ENCODE measurements at regions not wholly inside any gene's neighbourhood (a gene's known extent, or its start where the extent isn't known, plus 50 kb on each side); places are given as distances from the start of the nearest gene placed in this dataset.

GRCh38 chr4:128362760-128363159 lies 75.1 kb upstream of the PGRMC2 start (continued):
- no peak for TF ChIP-seq TCF7 (CRISPR knock-in tag; IDR thresholded peaks at IDR 0.05; ENCODE audit: low read depth)
- no peak for TF ChIP-seq NR1H2 (CRISPR knock-in tag; IDR thresholded peaks at IDR 0.05)
- TF ChIP-seq JUN (CRISPR knock-in tag; IDR thresholded peaks at IDR 0.05), result no peak
- no peak for TF ChIP-seq CDX4 (CRISPR knock-in tag; IDR thresholded peaks at IDR 0.05; ENCODE audit: borderline replicate concordance)
- TF ChIP-seq, protein P1, sequence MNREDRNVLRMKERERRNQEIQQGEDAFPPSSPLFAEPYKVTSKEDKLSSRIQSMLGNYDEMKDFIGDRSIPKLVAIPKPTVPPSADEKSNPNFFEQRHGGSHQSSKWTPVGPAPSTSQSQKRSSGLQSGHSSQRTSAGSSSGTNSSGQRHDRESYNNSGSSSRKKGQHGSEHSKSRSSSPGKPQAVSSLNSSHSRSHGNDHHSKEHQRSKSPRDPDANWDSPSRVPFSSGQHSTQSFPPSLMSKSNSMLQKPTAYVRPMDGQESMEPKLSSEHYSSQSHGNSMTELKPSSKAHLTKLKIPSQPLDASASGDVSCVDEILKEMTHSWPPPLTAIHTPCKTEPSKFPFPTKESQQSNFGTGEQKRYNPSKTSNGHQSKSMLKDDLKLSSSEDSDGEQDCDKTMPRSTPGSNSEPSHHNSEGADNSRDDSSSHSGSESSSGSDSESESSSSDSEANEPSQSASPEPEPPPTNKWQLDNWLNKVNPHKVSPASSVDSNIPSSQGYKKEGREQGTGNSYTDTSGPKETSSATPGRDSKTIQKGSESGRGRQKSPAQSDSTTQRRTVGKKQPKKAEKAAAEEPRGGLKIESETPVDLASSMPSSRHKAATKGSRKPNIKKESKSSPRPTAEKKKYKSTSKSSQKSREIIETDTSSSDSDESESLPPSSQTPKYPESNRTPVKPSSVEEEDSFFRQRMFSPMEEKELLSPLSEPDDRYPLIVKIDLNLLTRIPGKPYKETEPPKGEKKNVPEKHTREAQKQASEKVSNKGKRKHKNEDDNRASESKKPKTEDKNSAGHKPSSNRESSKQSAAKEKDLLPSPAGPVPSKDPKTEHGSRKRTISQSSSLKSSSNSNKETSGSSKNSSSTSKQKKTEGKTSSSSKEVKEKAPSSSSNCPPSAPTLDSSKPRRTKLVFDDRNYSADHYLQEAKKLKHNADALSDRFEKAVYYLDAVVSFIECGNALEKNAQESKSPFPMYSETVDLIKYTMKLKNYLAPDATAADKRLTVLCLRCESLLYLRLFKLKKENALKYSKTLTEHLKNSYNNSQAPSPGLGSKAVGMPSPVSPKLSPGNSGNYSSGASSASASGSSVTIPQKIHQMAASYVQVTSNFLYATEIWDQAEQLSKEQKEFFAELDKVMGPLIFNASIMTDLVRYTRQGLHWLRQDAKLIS (CRISPR knock-in tag; IDR thresholded peaks at IDR 0.05; ENCODE audit: borderline replicate concordance), result no peak
- TF ChIP-seq, protein P2, sequence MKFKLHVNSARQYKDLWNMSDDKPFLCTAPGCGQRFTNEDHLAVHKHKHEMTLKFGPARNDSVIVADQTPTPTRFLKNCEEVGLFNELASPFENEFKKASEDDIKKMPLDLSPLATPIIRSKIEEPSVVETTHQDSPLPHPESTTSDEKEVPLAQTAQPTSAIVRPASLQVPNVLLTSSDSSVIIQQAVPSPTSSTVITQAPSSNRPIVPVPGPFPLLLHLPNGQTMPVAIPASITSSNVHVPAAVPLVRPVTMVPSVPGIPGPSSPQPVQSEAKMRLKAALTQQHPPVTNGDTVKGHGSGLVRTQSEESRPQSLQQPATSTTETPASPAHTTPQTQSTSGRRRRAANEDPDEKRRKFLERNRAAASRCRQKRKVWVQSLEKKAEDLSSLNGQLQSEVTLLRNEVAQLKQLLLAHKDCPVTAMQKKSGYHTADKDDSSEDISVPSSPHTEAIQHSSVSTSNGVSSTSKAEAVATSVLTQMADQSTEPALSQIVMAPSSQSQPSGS (CRISPR knock-in tag; IDR thresholded peaks at IDR 0.05; ENCODE audit: borderline replicate concordance, low read depth), result no peak
- TF ChIP-seq FOXJ3 (CRISPR knock-in tag; IDR thresholded peaks at IDR 0.05; ENCODE audit: borderline replicate concordance), result no peak
- no peak for TF ChIP-seq GABPB1 (CRISPR knock-in tag; IDR thresholded peaks at IDR 0.05)

GRCh38 chr4:128359422-128359821 lies 71.8 kb upstream of the PGRMC2 start:
- ChIA-PET CTCF (no interaction called here), POLR2A (no interaction called here)
- no peak for DNase-seq (ENCODE audit: low spot score)
- Mint-ChIP-seq H3K36me3 (peaks cover 12% of the 10 kb centered on the region), H3K4me1 (peaks cover 11% of the 10 kb centered on the region), H3K4me3 (no peak overlapping the region), H3K27ac (no peak overlapping the region), H3K9me3 (peaks cover 13% of the 10 kb centered on the region), H3K27me3 (ENCODE audit: low read depth) (no peaks in the 10 kb centered on the region)
- TF ChIP-seq ZBTB21 (CRISPR knock-in tag; IDR thresholded peaks at IDR 0.05; ENCODE audit: borderline replicate concordance), result no peak
- no peak for TF ChIP-seq NR3C1 (CRISPR knock-in tag; conservative IDR thresholded peaks at IDR 0.05; ENCODE audit: low read depth)
- TF ChIP-seq E2F1 (CRISPR knock-in tag; IDR thresholded peaks at IDR 0.05), result no peak
- TF ChIP-seq SP1 (CRISPR knock-in tag; conservative IDR thresholded peaks at IDR 0.05), result no peak
- no peak for TF ChIP-seq IRF1 (CRISPR knock-in tag; IDR thresholded peaks at IDR 0.05)
- no peak for TF ChIP-seq ZNF121 (CRISPR knock-in tag; IDR thresholded peaks at IDR 0.05)
- no peak for TF ChIP-seq ZNF219 (CRISPR knock-in tag; IDR thresholded peaks at IDR 0.05; ENCODE audit: borderline replicate concordance)
- no peak for TF ChIP-seq CDX4 (CRISPR knock-in tag; IDR thresholded peaks at IDR 0.05; ENCODE audit: borderline replicate concordance)
- TF ChIP-seq SMAD4 (CRISPR knock-in tag; IDR thresholded peaks at IDR 0.05), result no peak
- no peak for TF ChIP-seq JAZF1 (CRISPR knock-in tag; IDR thresholded peaks at IDR 0.05)
- no peak for TF ChIP-seq CREB1 (CRISPR knock-in tag; IDR thresholded peaks at IDR 0.05)
- no peak for TF ChIP-seq PRDM15 (CRISPR knock-in tag; IDR thresholded peaks at IDR 0.05)
- no peak for TF ChIP-seq NFYB (CRISPR knock-in tag; conservative IDR thresholded peaks at IDR 0.05; ENCODE audit: low read depth)
- no peak for TF ChIP-seq ZNF396 (CRISPR knock-in tag; IDR thresholded peaks at IDR 0.05; ENCODE audit: borderline replicate concordance)
- ATAC-seq, result no peak
